Vagina (tissue), 2 donors: ENCODE measurements at regions not wholly inside any gene's neighbourhood (a gene's known extent, or its start where the extent isn't known, plus 50 kb on each side); places are given as distances from the start of the nearest gene placed in this dataset.

Experiments used
- POLR2A ChIP-seq, 2 donors: fragments of 450-650 bp; IDR thresholded peaks; one replicate each; pipeline ENCODE4 v1.6.1; 2017; ENCODE audit warnings: antibody characterized with exemption in 2 of 2, mild to moderate bottlenecking in 2 of 2, moderate library complexity in 2 of 2
- POLR2AphosphoS5 ChIP-seq, 2 donors: sonication (generic); formaldehyde crosslinking; IDR thresholded peaks; one replicate each; pipeline ENCODE4 v1.9.0; 2017; ENCODE audit warnings: antibody characterized with exemption in 2 of 2, mild to moderate bottlenecking in 2 of 2, low read depth in 1 of 2; ENCODE audit not compliant: insufficient read depth in 1 of 2
- TF ChIP-seq, protein P1 (sequence below), 3 experiments: fragments of 450-650 bp in 2 of 3; fragments of 200-600 bp in 1 of 3; sonication (generic) in 1 of 3; IDR thresholded peaks; one replicate each; pipeline ENCODE4 v1.5.1; 2017 to 2019; ENCODE audit warnings: antibody characterized with exemption in 3 of 3, mild to moderate bottlenecking in 2 of 3, moderate library complexity in 2 of 3

DNA sequence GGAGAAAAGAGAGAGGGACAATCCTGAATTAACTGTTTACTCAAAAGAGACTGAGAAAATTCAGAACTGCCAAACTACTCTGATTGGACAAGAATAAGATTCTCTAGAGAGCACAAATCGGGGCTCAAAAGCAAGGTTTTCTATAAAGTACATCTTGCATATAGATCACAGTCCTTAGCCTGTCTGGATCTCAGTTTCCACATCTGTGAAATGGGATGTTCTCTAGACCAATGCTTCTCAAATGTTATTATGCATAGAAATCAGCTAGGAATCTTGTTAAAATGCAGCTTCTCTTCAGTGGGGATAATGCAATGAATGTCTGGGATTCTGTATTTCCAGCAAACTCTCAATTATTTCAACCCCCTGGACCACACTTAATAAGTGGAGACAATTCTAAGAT lies 231.6 kb downstream of the ESM1 start:
- TF ChIP-seq, protein P1, sequence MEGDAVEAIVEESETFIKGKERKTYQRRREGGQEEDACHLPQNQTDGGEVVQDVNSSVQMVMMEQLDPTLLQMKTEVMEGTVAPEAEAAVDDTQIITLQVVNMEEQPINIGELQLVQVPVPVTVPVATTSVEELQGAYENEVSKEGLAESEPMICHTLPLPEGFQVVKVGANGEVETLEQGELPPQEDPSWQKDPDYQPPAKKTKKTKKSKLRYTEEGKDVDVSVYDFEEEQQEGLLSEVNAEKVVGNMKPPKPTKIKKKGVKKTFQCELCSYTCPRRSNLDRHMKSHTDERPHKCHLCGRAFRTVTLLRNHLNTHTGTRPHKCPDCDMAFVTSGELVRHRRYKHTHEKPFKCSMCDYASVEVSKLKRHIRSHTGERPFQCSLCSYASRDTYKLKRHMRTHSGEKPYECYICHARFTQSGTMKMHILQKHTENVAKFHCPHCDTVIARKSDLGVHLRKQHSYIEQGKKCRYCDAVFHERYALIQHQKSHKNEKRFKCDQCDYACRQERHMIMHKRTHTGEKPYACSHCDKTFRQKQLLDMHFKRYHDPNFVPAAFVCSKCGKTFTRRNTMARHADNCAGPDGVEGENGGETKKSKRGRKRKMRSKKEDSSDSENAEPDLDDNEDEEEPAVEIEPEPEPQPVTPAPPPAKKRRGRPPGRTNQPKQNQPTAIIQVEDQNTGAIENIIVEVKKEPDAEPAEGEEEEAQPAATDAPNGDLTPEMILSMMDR (IDR thresholded peaks at IDR 0.05), result no peak
- TF ChIP-seq POLR2AphosphoS5 (IDR thresholded peaks at IDR 0.05; ENCODE audit: insufficient read depth in 1 of 2, low read depth in 1 of 2) (no peak), POLR2A (IDR thresholded peaks at IDR 0.05) (no peak)
